IPS DF 6.9 (cell line): ENCODE measurements at regions not wholly inside any gene's neighbourhood (a gene's known extent, or its start where the extent isn't known, plus 50 kb on each side); places are given as distances from the start of the nearest gene placed in this dataset.
"Not testable (repeated sequence)": the region's sequence is repeated elsewhere in the genome, so short reads cannot be mapped to it uniquely, and the experiment has no call there.

Experiments
- DNase-seq: peaks from one replicate; pipeline ENCODE4 v3.0.0-alpha.2; 2013; ENCODE audit warnings: low read depth, low spot score
- H3K27ac ChIP-seq: one replicate; pipeline ENCODE4 v1.5.1; 2013; ENCODE audit warnings: low read length, control low read depth
- H3K27me3 ChIP-seq: 2 replicates; pipeline ENCODE4 v1.6.1; 2013; ENCODE audit warnings: mild to moderate bottlenecking, low read length; ENCODE audit not compliant: control insufficient read depth, insufficient read depth
- H3K36me3 ChIP-seq: 2 replicates; pipeline ENCODE4 v1.6.1; 2013; ENCODE audit warnings: low read length; ENCODE audit not compliant: control insufficient read depth, insufficient read depth
- H3K4me1 ChIP-seq: 2 replicates; pipeline ENCODE4 v1.6.1; 2013; ENCODE audit warnings: low read length; ENCODE audit not compliant: control insufficient read depth, insufficient read depth
- H3K4me3 ChIP-seq: 2 replicates; pipeline ENCODE4 v1.5.1; 2013; ENCODE audit warnings: mild to moderate bottlenecking, low read length
- H3K9me3 ChIP-seq: 2 replicates; pipeline ENCODE4 v1.6.1; 2013; ENCODE audit warnings: low read length, inconsistent platforms; ENCODE audit not compliant: control insufficient read depth, insufficient read depth
- WGBS: extraction: QIAGEN DNeasy Blood & Tissue Kit; methylation state at CpG from one replicate; pipeline ENCODE4 v1.1.7; 2013; ENCODE audit warnings: mixed read lengths, missing lambda C conversion rate; ENCODE audit not compliant: insufficient read length, insufficient coverage; 5-methylcytosine and 5-hydroxymethylcytosine counted together

DNA sequence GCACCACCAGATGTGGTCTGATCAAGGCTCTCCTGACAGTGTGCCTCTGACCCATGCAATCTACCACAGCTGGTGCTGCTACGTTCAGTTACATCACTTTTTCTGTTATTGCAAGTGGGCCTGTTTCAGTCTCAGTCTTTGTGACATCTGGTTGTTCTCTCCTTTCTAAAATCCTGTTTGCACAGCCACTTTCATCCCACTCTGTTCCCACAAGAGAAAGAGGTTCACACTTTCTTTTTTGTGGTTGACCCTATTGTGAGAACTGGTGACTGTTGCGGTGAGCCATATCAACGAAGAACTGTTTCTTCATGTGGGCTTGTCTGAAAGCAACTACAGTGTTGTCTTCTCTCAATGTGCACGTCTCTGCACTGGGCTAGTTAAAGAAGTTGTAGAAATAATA lies 342.8 kb upstream of the ARPP21 start:
- H3K27me3 ChIP-seq: no peaks in the 10 kb centered on the region
- H3K27ac ChIP-seq: no peak overlapping the region
- H3K4me1 ChIP-seq: no peaks in the 10 kb centered on the region
- no peaks in the 10 kb centered on the region for H3K9me3 ChIP-seq
- DNase-seq: no peak
- no peak overlapping the region for H3K4me3 ChIP-seq
- no peaks in the 10 kb centered on the region for H3K36me3 ChIP-seq
- no CpG with 5 or more reads among the region's 4 CpGs for WGBS

DNA sequence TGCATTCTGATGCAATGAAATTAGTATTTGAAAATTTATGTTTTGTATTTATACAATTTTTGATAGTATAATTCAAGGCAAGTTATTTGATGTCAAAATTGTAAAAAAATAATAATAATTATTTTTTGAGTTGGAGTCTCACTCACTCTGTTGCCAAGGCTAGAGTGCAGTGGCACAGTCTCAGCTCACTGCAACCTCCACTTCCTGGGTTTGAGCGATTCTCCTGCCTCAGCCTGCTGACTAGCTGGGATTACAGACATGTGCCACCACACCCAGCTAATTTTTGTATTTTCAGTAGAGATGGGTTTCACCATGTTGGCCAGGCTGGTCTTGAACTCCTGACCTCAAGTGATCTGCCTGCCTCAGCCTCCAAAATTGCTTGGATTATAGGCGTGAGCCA lies 342.4 kb upstream of the ARPP21 start:
- not testable (repeated sequence) for H3K27ac ChIP-seq, H3K36me3 ChIP-seq
- WGBS: no CpG with 5 or more reads among the region's 2 CpGs

DNA sequence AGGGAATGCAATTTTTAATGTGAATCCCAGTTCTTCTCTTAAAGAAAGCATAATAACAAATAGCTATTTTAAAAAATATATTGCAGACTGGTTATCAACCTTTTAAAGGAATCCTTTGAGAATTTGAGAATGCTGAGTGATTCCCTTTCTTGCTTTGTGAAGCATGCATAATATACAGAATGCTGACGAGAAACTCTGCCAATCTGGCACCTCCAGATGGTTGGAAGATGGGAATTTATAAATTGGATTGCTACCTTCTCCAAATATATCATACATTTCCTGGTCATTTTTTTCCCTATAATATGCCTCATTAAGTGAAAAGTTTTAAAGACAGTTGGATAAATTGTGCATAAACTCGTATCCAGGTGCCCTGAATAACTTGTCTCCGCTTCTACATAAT lies 333.9 kb upstream of the ARPP21 start:
- no CpG with 5 or more reads among the region's 3 CpGs for WGBS
- Histone ChIP-seq H3K4me3 (no peak overlapping the region), H3K36me3 (no peaks in the 10 kb centered on the region), H3K9me3 (no peaks in the 10 kb centered on the region), H3K4me1 (no peaks in the 10 kb centered on the region), H3K27ac (no peak overlapping the region), H3K27me3 (no peaks in the 10 kb centered on the region)
- DNase-seq: no peak

More for the DNA sequence above, 342.4 kb upstream of the ARPP21 start:
- H3K4me1 ChIP-seq, H3K9me3 ChIP-seq, H3K4me3 ChIP-seq, H3K27me3 ChIP-seq, DNase-seq: not testable (repeated sequence)

DNA sequence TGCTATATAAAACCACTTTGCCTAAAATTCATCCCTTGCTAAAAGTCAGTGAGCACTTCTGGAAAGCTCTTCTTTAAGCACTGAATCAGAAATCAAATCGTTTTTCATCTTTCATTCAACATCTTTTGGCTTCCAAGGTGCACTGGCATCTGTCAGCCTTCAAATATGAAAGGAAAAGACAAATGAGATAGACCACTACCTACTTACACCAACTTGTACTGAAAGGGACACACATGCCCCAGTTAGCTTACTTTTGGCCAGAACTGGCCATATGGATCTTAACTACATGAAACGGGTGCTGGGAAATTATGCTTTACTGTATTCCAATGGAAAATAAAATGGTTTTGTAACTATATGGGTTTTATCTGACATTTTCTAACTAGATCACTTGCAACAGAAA lies 332.0 kb upstream of the ARPP21 start:
- no peaks in the 10 kb centered on the region for H3K36me3 ChIP-seq
- no peak overlapping the region for H3K4me3 ChIP-seq
- no peaks in the 10 kb centered on the region for H3K4me1 ChIP-seq
- no peak for DNase-seq
- no peak overlapping the region for H3K27ac ChIP-seq
- WGBS: no CpG with 5 or more reads among the region's 2 CpGs
- no peaks in the 10 kb centered on the region for H3K27me3 ChIP-seq
- H3K9me3 ChIP-seq: no peaks in the 10 kb centered on the region

DNA sequence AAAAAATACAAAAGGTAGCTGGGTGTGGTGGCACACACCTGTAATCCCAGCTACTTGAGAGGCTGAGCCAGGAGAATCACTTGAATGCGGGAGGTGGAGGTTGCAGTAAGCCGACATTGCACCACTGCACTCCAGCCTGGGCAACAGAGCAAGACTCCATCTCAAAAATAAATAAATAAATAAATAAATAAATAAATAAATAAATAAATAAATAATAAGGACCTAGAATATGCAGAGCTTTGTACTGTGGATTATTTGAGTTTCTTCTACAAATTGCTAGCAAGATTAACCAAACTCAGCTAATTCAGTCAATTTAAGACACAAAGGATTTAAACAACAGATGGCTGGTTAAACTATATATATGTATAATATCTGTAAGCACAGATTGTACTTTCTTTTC lies 322.5 kb upstream of the ARPP21 start:
- not testable (repeated sequence) for H3K9me3 ChIP-seq, H3K27ac ChIP-seq, DNase-seq, H3K4me3 ChIP-seq, H3K27me3 ChIP-seq, H3K4me1 ChIP-seq, H3K36me3 ChIP-seq
- no CpG with 5 or more reads among the region's 2 CpGs for WGBS

DNA sequence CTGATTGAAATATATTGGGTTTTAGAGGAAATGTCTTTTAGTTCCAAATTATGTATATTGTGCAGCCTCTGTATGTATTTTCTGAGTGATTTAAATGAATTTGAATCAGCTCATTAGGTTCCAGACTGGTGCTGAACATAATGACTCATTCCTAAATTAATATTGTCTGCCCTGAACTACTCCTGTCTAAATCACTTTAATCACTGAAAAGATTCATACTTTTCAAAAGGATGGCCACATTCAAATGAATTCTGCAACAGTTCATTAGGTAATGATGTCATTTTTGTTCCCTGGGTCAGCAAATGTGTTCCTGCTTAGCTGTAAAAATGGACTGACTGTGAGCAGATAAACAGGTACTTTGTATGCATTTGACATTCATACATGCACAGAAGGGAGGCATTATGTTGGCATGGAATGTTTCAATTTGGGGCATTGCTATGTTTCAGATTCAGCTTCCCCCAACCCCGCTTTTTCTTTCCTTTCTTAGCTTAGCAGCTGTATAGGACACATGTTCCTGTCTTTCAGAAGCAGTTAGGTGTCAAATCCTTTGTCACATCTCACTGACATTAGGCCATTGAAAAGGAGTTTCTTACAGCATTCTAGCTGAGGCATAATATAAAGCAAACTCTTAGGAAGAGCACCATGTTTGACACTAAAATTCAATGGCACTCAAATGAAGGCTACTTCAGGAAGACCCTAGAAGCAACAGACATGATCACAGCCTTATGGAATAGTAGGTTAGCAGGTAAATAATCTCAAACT lies 318.5 kb upstream of the ARPP21 start:
- H3K36me3 ChIP-seq: no peaks in the 10 kb centered on the region
- no peaks in the 10 kb centered on the region for H3K9me3 ChIP-seq
- no peak overlapping the region for H3K27ac ChIP-seq

DNA sequence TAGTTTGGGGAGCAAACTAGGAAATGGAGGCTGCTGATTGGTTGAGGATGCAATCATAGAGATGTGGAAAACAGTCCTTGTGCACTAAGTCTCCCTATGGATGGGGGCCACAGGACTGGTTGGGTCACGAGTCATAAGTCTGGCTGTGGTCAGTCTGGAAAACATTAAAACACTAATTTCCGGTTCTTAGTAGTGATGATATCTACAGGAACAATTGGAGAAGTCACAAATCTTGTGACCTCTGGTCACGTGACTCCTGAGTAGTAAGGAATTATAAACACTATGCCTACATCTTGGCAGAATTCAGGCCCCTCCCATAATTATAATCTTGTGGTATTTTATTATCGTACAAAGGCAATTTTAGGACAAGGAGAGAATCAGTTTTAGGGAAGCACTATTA lies 317.3 kb upstream of the ARPP21 start:
- H3K36me3 ChIP-seq: no peaks in the 10 kb centered on the region
- no CpG with 5 or more reads among the region's 4 CpGs for WGBS
- no peaks in the 10 kb centered on the region for H3K27me3 ChIP-seq
- H3K27ac ChIP-seq: no peak overlapping the region
- no peaks in the 10 kb centered on the region for H3K4me1 ChIP-seq
- no peaks in the 10 kb centered on the region for H3K9me3 ChIP-seq
- H3K4me3 ChIP-seq: no peak overlapping the region
- DNase-seq: no peak

More for the DNA sequence above, 318.5 kb upstream of the ARPP21 start:
- no peaks in the 10 kb centered on the region for H3K4me1 ChIP-seq
- no CpG with 5 or more reads among the region's 1 CpG for WGBS
- H3K4me3 ChIP-seq: no peak overlapping the region
- no peak for DNase-seq
- H3K27me3 ChIP-seq: no peaks in the 10 kb centered on the region

DNA sequence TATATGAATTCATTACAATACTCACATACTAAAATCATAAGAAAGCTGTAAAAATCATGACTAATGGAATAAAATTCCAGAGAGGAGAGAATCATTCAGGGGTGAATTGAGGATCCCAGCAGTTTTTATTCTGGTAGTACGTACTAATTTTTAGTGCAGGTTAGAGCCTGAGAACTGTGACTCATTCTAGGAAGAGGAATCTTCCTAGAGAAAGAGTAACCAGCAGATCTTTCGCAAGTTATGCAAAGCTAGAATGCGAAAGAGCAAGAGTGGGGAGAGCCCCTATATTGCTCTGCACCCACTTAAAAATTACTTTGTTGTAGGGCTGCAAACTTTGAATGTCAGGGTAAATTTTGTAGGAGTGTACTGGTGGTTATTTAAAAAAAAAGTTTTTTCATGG lies 303.6 kb upstream of the ARPP21 start:
- WGBS: no CpG with 5 or more reads among the region's 3 CpGs
- Histone ChIP-seq H3K4me1 (no peaks in the 10 kb centered on the region), H3K4me3 (no peak overlapping the region), H3K9me3 (no peaks in the 10 kb centered on the region), H3K27me3 (no peaks in the 10 kb centered on the region), H3K27ac (no peak overlapping the region), H3K36me3 (no peaks in the 10 kb centered on the region)
- no peak for DNase-seq

DNA sequence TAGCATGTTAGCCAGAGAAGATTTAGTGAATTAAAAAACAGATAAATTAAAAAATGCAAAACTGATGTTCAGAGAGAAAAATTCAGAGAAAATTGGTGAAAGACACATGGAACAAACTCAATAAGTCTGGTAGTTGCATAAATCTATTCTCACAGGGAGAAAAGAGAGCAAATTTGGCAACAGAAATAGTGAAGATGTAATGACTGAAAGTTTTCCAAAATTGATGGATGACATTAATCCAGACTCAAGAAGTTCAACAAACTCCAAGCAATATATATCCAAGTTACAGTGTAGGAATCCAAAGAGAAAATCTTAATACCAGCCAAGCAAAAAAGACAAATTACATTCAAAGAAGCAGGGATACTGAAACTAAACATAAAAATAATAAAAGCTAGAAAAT lies 302.7 kb upstream of the ARPP21 start:
- Histone ChIP-seq H3K9me3 (no peaks in the 10 kb centered on the region), H3K27ac (no peak overlapping the region), H3K4me3 (no peak overlapping the region), H3K4me1 (no peaks in the 10 kb centered on the region), H3K36me3 (no peaks in the 10 kb centered on the region), H3K27me3 (no peaks in the 10 kb centered on the region)
- no peak for DNase-seq

DNA sequence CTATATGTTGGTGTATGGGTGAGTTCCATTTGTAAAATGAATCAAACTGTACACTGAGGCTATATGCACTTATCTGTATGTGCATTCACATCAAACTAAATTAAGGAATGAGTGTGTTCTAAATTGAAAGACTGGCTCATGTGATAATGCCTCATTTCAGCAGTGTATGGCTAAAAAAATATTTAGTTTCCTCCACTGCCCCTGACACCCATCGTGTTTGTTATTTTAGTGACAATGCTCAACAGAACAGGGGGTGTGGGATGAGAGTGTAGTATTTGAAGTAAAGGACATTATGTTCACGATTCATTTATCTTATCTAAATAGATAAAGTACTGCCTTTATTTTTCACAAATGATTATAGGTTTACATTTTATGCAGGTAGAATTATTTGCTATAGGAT lies 301.1 kb upstream of the ARPP21 start:
- no CpG with 5 or more reads among the region's 2 CpGs for WGBS
- Histone ChIP-seq H3K27me3 (no peaks in the 10 kb centered on the region), H3K9me3 (no peaks in the 10 kb centered on the region), H3K4me1 (no peaks in the 10 kb centered on the region), H3K4me3 (no peak overlapping the region), H3K27ac (no peak overlapping the region), H3K36me3 (no peaks in the 10 kb centered on the region)
- no peak for DNase-seq

DNA sequence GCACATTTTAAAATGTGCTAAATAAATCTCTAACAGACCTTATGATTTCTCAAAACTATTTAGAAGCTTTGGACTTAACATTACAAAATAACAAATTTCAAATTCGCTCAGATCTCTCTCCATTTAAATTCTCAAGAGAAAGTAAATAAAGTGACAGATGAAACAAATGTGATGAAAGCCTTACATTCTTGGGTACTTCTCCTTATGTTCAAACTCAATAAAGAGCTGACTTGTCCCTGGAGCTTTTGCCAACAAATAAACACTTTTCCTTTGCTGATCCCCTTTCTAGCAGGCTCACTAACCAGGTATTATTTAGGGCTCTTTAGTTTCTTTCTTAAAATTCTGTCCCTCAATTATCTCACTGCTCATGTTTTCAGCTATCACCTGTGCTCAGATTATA lies 259.1 kb upstream of the ARPP21 start:
- no peak for DNase-seq
- H3K4me3 ChIP-seq: no peak overlapping the region
- H3K9me3 ChIP-seq: no peaks in the 10 kb centered on the region
- no peaks in the 10 kb centered on the region for H3K27me3 ChIP-seq
- H3K36me3 ChIP-seq: no peaks in the 10 kb centered on the region
- no peak overlapping the region for H3K27ac ChIP-seq
- WGBS: no CpG with 5 or more reads among the region's 1 CpG
- no peaks in the 10 kb centered on the region for H3K4me1 ChIP-seq
